ENCODE measurements at regions not wholly inside any gene's neighbourhood (a gene's known extent, or its start where the extent isn't known, plus 50 kb on each side); places are given as distances from the start of the nearest gene placed in this dataset.

GRCh38 chr15:31508656-31509055 is 182.0 kb downstream of the KLF13 start:
- TF ChIP-seq CTCF (IDR thresholded peaks at IDR 0.05) (no peak), EZH2 (IDR thresholded peaks at IDR 0.05; ENCODE audit: borderline replicate concordance, insufficient read depth, low read depth, low read length, poor library complexity, severe bottlenecking) (no peak)

Measured in B cell (primary cell).